Lung (tissue), 11 donors: ENCODE measurements at regions not wholly inside any gene's neighbourhood (a gene's known extent, or its start where the extent isn't known, plus 50 kb on each side); places are given as distances from the start of the nearest gene placed in this dataset.

Source experiments
- ATAC-seq: fragments of 200-7000 bp; cut with Tn5 transposase; one replicate; pipeline ENCODE4 v1.9.1; 2020; ENCODE audit warnings: moderate number of reproducible peaks; ENCODE audit not compliant: insufficient read depth, low FRiP score
- DNase-seq, 3 donors: peaks; one replicate each; pipeline ENCODE4 v3.0.0-alpha.2; 2013 to 2017
- H3K27ac ChIP-seq, 2 donors: one replicate each; pipeline ENCODE4 v1.5.1; 2013; ENCODE audit warnings: mild to moderate bottlenecking in 2 of 2, moderate library complexity in 2 of 2, control low read depth in 1 of 2, inconsistent platforms in 1 of 2, low read depth in 1 of 2, low read length in 1 of 2
- H3K27me3 ChIP-seq, 3 donors: one replicate each; pipeline ENCODE4 v1.5.1; 2013; ENCODE audit warnings: low read length in 2 of 3; ENCODE audit not compliant: control insufficient read depth in 3 of 3, insufficient read depth in 3 of 3
- H3K36me3 ChIP-seq, 4 donors: one replicate each; pipeline ENCODE4 v1.5.1; 2013; ENCODE audit warnings: low read length in 4 of 4, mild to moderate bottlenecking in 1 of 4, moderate library complexity in 1 of 4; ENCODE audit not compliant: control insufficient read depth in 4 of 4, insufficient read depth in 4 of 4
- H3K4me1 ChIP-seq, 5 donors: one replicate each; pipeline ENCODE4 v1.5.1; 2013; ENCODE audit warnings: low read length in 5 of 5, mild to moderate bottlenecking in 2 of 5, moderate library complexity in 1 of 5; ENCODE audit not compliant: control insufficient read depth in 5 of 5, insufficient read depth in 5 of 5
- H3K4me3 ChIP-seq: one replicate; pipeline ENCODE4 v1.5.1; 2013; ENCODE audit warnings: mild to moderate bottlenecking, control low read depth, moderate library complexity
- H3K9ac ChIP-seq, 2 donors: one replicate each; pipeline ENCODE4 v1.5.1; 2013; ENCODE audit warnings: low read length in 2 of 2, control low read depth in 1 of 2; ENCODE audit not compliant: insufficient read depth in 1 of 2
- H3K9me3 ChIP-seq, 4 donors: one replicate each; pipeline ENCODE4 v1.5.1; 2013; ENCODE audit warnings: low read length in 3 of 4, mild to moderate bottlenecking in 1 of 4, moderate library complexity in 1 of 4; ENCODE audit not compliant: control insufficient read depth in 4 of 4, insufficient read depth in 3 of 4
- CTCF ChIP-seq: IDR thresholded peaks from 2 replicates; pipeline ENCODE4 v1.5.1; 2012; ENCODE audit warnings: mild to moderate bottlenecking; ENCODE audit errors: control extremely low read depth, extremely low read depth
- WGBS, 2 donors: extraction: QIAGEN DNeasy Blood & Tissue Kit; methylation state at CpG; one replicate each; pipeline ENCODE4 v1.1.7; 2013; 5-methylcytosine and 5-hydroxymethylcytosine counted together
- donor health status: control.
- donor health status: control.
- donor health status: Bipolar disorder and iron deficiency.
- donor health status: healthy.
- donor health status: DM: yes; HTN: yes; CAD: no.

DNA sequence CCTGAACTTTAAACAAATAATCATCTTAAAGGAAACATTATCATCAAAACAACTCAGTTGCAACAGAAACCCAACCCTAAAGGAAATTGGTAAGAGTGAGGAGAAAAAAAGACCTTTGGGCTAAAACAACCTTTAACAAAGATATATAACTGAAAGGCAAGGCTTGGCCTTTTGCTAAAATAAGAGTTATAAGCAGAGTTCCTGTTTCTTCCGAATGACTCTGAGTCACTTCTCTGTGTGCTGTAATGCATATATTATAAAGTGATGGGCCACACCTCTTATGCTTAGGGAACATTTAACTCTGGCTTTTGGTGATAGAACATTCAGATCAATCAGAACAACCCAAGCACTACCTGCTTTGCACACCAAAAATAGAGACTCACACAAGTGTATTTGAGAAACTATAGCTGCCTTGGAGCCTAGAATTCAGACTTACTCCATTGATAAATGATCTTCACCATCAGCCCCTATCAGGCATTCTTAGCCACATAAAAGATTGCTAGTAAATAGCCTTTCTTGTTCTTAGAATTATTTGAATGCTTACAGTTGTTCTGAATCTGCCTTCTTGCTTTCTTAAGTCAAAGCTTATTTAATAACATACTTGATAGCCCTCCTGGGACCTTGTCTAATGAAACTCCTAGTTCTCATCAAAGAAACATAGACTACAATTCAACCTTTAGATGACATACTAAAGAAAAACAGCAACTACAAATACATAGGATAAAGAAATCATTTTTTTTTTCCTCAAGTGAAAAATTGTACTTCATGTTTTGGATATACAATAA lies 294.2 kb upstream of the SEMA6D start:
- DNase-seq (no peak), ATAC-seq (no peak)
- Histone ChIP-seq H3K36me3 (no peaks in the 10 kb centered on the region), H3K4me3 (no peak overlapping the region), H3K9me3 (no peaks in the 10 kb centered on the region), H3K4me1 (no peaks in the 10 kb centered on the region), H3K27me3 (no peaks in the 10 kb centered on the region), H3K9ac (no peak overlapping the region), H3K27ac (no peak overlapping the region)
- no peak for TF ChIP-seq CTCF
- 29 to 42% methylated on average over 1 of the region's 1 CpG for WGBS, 2 donors

GRCh38 chr15:47427463-47427862 lies 289.8 kb upstream of the SEMA6D start:
- no peak for TF ChIP-seq CTCF
- Histone ChIP-seq H3K36me3 (no peaks in the 10 kb centered on the region), H3K4me3 (no peak overlapping the region), H3K4me1 (no peaks in the 10 kb centered on the region), H3K9ac (no peak overlapping the region), H3K27me3 (no peaks in the 10 kb centered on the region), H3K27ac (no peak overlapping the region), H3K9me3 (no peaks in the 10 kb centered on the region)
- DNase-seq (no peak), ATAC-seq (no peak)
- WGBS, 2 donors = 63 to 86% methylated on average over 1 of the region's 1 CpG

DNA sequence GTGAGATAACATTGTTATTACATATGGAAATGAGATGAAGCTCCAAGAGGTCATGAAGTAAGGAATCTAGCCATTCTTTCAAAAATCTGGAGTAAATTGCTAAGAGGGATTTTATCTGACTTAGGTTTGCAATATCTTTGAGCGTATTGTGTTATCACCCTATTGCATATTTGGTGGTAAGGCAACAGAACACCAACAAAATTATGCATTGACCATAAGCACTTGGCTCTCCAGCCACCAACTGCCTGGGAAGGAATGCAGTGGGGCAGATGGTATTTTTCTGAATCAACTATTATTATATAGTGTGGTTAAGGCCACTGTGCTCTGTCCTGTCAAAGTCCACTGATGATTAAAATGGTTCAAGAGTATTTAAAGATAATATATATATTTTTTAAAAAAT lies 287.9 kb upstream of the SEMA6D start:
- no peaks in the 10 kb centered on the region for H3K9me3 ChIP-seq
- H3K4me1 ChIP-seq = peaks cover 0 to 7% (median 0%) of the 10 kb centered on the region in 5 donors
- 91 to 92% methylated on average over 1 of the region's 1 CpG for WGBS, 2 donors
- no peak overlapping the region for H3K9ac ChIP-seq
- H3K27ac ChIP-seq = no peak overlapping the region
- no peak for ATAC-seq
- H3K27me3 ChIP-seq = no peaks in the 10 kb centered on the region
- no peaks in the 10 kb centered on the region for H3K36me3 ChIP-seq
- no peak for DNase-seq
- H3K4me3 ChIP-seq = no peak overlapping the region
- no peak for TF ChIP-seq CTCF

GRCh38 chr15:47431501-47431900 lies 285.8 kb upstream of the SEMA6D start:
- peaks cover 0 to 16% (median 0%) of the 10 kb centered on the region in 5 donors for H3K4me1 ChIP-seq
- H3K9me3 ChIP-seq = no peaks in the 10 kb centered on the region
- DNase-seq (no peak), ATAC-seq (no peak)
- H3K4me3 ChIP-seq = no peak overlapping the region
- WGBS, 2 donors = 86 to 89% methylated on average over 3 of the region's 3 CpGs
- H3K27ac ChIP-seq = no peak overlapping the region
- no peaks in the 10 kb centered on the region for H3K36me3 ChIP-seq
- H3K9ac ChIP-seq = no peak overlapping the region
- no peak for TF ChIP-seq CTCF
- no peaks in the 10 kb centered on the region for H3K27me3 ChIP-seq
